H1 (cell line): ENCODE measurements at regions not wholly inside any gene's neighbourhood (a gene's known extent, or its start where the extent isn't known, plus 50 kb on each side); places are given as distances from the start of the nearest gene placed in this dataset.

ENCODE experiments used
- HDAC2 ChIP-seq, 2 experiments: fragments of 300-600 bp in 1 of 2; sonication (generic) in 1 of 2; IDR thresholded peaks; 2 replicates each; pipeline ENCODE4 v1.6.1; 2011 to 2012; ENCODE audit warnings: low read depth in 2 of 2, low read length in 2 of 2, mild to moderate bottlenecking in 2 of 2, moderate library complexity in 2 of 2, borderline replicate concordance in 1 of 2, inconsistent platforms in 1 of 2
- JUN ChIP-seq: IDR thresholded peaks from 2 replicates; pipeline ENCODE4 v1.6.1; 2011; ENCODE audit warnings: low read depth, mild to moderate bottlenecking, improper control_type of control experiment, low read length
- PHF8 ChIP-seq: fragments of 200-600 bp; sonication (generic); conservative IDR thresholded peaks from 2 replicates; pipeline ENCODE4 v1.7.1; 2012; ENCODE audit warnings: low read depth, mild to moderate bottlenecking, inconsistent platforms, low read length, moderate library complexity
- RFX5 ChIP-seq: IDR thresholded peaks from 2 replicates; pipeline ENCODE4 v1.6.1; 2011; ENCODE audit warnings: low read depth, low read length, improper control_type of control experiment, borderline replicate concordance
- SP1 ChIP-seq: IDR thresholded peaks from 2 replicates; pipeline ENCODE4 v1.6.1; 2011; ENCODE audit warnings: low read depth, low read length
- SP2 ChIP-seq: IDR thresholded peaks from 2 replicates; pipeline ENCODE4 v1.6.1; 2012; ENCODE audit warnings: mild to moderate bottlenecking, low read length, inconsistent platforms
- TF ChIP-seq, protein P1 (sequence below): fragments of 300-600 bp; sonication (generic); IDR thresholded peaks from 2 replicates; pipeline ENCODE4 v1.7.1; 2012; ENCODE audit warnings: low read length, moderate library complexity, mild to moderate bottlenecking, inconsistent platforms; ENCODE audit not compliant: insufficient replicate concordance

DNA sequence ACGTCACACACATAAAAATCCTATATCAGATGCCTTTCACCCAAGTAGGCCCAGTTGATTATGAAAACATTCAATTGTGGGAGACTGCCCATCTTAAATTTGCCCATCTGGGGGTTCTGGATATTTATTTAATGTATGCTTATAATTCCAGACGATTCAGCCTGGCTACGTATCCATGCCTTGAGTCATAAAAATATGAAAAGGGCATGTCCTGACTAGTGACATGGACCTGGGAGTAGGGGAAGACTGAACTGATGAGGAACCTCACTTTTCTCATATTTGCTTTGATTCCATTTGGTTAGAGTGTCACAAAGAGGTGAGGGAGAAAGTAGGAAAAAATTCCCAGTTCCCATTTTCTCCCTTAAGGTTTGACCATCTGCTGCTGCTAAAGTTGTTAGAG lies 122.5 kb upstream of the GNAO1 start (continued):
- TF ChIP-seq, protein P1, sequence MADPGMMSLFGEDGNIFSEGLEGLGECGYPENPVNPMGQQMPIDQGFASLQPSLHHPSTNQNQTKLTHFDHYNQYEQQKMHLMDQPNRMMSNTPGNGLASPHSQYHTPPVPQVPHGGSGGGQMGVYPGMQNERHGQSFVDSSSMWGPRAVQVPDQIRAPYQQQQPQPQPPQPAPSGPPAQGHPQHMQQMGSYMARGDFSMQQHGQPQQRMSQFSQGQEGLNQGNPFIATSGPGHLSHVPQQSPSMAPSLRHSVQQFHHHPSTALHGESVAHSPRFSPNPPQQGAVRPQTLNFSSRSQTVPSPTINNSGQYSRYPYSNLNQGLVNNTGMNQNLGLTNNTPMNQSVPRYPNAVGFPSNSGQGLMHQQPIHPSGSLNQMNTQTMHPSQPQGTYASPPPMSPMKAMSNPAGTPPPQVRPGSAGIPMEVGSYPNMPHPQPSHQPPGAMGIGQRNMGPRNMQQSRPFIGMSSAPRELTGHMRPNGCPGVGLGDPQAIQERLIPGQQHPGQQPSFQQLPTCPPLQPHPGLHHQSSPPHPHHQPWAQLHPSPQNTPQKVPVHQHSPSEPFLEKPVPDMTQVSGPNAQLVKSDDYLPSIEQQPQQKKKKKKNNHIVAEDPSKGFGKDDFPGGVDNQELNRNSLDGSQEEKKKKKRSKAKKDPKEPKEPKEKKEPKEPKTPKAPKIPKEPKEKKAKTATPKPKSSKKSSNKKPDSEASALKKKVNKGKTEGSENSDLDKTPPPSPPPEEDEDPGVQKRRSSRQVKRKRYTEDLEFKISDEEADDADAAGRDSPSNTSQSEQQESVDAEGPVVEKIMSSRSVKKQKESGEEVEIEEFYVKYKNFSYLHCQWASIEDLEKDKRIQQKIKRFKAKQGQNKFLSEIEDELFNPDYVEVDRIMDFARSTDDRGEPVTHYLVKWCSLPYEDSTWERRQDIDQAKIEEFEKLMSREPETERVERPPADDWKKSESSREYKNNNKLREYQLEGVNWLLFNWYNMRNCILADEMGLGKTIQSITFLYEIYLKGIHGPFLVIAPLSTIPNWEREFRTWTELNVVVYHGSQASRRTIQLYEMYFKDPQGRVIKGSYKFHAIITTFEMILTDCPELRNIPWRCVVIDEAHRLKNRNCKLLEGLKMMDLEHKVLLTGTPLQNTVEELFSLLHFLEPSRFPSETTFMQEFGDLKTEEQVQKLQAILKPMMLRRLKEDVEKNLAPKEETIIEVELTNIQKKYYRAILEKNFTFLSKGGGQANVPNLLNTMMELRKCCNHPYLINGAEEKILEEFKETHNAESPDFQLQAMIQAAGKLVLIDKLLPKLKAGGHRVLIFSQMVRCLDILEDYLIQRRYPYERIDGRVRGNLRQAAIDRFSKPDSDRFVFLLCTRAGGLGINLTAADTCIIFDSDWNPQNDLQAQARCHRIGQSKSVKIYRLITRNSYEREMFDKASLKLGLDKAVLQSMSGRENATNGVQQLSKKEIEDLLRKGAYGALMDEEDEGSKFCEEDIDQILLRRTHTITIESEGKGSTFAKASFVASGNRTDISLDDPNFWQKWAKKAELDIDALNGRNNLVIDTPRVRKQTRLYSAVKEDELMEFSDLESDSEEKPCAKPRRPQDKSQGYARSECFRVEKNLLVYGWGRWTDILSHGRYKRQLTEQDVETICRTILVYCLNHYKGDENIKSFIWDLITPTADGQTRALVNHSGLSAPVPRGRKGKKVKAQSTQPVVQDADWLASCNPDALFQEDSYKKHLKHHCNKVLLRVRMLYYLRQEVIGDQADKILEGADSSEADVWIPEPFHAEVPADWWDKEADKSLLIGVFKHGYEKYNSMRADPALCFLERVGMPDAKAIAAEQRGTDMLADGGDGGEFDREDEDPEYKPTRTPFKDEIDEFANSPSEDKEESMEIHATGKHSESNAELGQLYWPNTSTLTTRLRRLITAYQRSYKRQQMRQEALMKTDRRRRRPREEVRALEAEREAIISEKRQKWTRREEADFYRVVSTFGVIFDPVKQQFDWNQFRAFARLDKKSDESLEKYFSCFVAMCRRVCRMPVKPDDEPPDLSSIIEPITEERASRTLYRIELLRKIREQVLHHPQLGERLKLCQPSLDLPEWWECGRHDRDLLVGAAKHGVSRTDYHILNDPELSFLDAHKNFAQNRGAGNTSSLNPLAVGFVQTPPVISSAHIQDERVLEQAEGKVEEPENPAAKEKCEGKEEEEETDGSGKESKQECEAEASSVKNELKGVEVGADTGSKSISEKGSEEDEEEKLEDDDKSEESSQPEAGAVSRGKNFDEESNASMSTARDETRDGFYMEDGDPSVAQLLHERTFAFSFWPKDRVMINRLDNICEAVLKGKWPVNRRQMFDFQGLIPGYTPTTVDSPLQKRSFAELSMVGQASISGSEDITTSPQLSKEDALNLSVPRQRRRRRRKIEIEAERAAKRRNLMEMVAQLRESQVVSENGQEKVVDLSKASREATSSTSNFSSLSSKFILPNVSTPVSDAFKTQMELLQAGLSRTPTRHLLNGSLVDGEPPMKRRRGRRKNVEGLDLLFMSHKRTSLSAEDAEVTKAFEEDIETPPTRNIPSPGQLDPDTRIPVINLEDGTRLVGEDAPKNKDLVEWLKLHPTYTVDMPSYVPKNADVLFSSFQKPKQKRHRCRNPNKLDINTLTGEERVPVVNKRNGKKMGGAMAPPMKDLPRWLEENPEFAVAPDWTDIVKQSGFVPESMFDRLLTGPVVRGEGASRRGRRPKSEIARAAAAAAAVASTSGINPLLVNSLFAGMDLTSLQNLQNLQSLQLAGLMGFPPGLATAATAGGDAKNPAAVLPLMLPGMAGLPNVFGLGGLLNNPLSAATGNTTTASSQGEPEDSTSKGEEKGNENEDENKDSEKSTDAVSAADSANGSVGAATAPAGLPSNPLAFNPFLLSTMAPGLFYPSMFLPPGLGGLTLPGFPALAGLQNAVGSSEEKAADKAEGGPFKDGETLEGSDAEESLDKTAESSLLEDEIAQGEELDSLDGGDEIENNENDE: no peak
- TF ChIP-seq JUN (no peak), RFX5 (no peak), HDAC2 (IDR thresholded peaks at IDR 0.05; ENCODE audit: borderline replicate concordance in 1 of 2, low read depth in 2 of 2, low read length in 2 of 2) (no peak), SP2 (no peak), SP1 (no peak), PHF8 (no peak)
